ENCODE measurements at regions not wholly inside any gene's neighbourhood (a gene's known extent, or its start where the extent isn't known, plus 50 kb on each side); places are given as distances from the start of the nearest gene placed in this dataset.

- Histone ChIP-seq H3K9ac (ENCODE audit: low read depth in 1 of 2, low read length in 2 of 2) (no peak overlapping the region), H3K4me3 (ENCODE audit: low read depth in 1 of 3, low read length in 3 of 3) (peak overlapping the region in 1 of 3 donors; percentile 21), H3K27ac (ENCODE audit: low read depth in 1 of 2, low read length in 2 of 2) (no peak overlapping the region), H3K4me1 (ENCODE audit: control insufficient read depth in 4 of 4, insufficient read depth in 4 of 4, low read length in 3 of 4) (peaks cover 0 to 4% (median 3%) of the 10 kb centered on the region in 4 donors), H3K9me3 (ENCODE audit: control insufficient read depth in 4 of 4, low read length in 3 of 4) (no peaks in the 10 kb centered on the region), H3K27me3 (ENCODE audit: control insufficient read depth in 4 of 4, insufficient read depth in 4 of 4, low read length in 3 of 4) (peaks cover 0 to 6% (median 1%) of the 10 kb centered on the region in 4 donors), H3K36me3 (ENCODE audit: control insufficient read depth in 4 of 4, insufficient read depth in 3 of 4, low read depth in 1 of 4, low read length in 3 of 4) (no peaks in the 10 kb centered on the region)
- TF ChIP-seq EGR1 (IDR thresholded peaks at IDR 0.05; ENCODE audit: low read depth in 2 of 2) (no peak), RXRA (IDR thresholded peaks at IDR 0.05) (peak in 1 of 2 donors; percentile 4), NR2F2 (IDR thresholded peaks at IDR 0.05) (peak; percentile 41), RAD21 (IDR thresholded peaks at IDR 0.05) (peak; percentile 82 to 85), TAF1 (conservative IDR thresholded peaks at IDR 0.05) (no peak), SP1 (IDR thresholded peaks at IDR 0.05) (no peak), HNF4A (conservative IDR thresholded peaks at IDR 0.05) (no peak), YY1 (IDR thresholded peaks at IDR 0.05) (no peak), CTCF (IDR thresholded peaks at IDR 0.05; ENCODE audit: low read depth, low read length, missing input control) (peak; percentile 97)
- TF ChIP-seq, protein P1, sequence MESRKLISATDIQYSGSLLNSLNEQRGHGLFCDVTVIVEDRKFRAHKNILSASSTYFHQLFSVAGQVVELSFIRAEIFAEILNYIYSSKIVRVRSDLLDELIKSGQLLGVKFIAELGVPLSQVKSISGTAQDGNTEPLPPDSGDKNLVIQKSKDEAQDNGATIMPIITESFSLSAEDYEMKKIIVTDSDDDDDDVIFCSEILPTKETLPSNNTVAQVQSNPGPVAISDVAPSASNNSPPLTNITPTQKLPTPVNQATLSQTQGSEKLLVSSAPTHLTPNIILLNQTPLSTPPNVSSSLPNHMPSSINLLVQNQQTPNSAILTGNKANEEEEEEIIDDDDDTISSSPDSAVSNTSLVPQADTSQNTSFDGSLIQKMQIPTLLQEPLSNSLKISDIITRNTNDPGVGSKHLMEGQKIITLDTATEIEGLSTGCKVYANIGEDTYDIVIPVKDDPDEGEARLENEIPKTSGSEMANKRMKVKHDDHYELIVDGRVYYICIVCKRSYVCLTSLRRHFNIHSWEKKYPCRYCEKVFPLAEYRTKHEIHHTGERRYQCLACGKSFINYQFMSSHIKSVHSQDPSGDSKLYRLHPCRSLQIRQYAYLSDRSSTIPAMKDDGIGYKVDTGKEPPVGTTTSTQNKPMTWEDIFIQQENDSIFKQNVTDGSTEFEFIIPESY (IDR thresholded peaks at IDR 0.05) = no peak
- TF ChIP-seq, protein P2, sequence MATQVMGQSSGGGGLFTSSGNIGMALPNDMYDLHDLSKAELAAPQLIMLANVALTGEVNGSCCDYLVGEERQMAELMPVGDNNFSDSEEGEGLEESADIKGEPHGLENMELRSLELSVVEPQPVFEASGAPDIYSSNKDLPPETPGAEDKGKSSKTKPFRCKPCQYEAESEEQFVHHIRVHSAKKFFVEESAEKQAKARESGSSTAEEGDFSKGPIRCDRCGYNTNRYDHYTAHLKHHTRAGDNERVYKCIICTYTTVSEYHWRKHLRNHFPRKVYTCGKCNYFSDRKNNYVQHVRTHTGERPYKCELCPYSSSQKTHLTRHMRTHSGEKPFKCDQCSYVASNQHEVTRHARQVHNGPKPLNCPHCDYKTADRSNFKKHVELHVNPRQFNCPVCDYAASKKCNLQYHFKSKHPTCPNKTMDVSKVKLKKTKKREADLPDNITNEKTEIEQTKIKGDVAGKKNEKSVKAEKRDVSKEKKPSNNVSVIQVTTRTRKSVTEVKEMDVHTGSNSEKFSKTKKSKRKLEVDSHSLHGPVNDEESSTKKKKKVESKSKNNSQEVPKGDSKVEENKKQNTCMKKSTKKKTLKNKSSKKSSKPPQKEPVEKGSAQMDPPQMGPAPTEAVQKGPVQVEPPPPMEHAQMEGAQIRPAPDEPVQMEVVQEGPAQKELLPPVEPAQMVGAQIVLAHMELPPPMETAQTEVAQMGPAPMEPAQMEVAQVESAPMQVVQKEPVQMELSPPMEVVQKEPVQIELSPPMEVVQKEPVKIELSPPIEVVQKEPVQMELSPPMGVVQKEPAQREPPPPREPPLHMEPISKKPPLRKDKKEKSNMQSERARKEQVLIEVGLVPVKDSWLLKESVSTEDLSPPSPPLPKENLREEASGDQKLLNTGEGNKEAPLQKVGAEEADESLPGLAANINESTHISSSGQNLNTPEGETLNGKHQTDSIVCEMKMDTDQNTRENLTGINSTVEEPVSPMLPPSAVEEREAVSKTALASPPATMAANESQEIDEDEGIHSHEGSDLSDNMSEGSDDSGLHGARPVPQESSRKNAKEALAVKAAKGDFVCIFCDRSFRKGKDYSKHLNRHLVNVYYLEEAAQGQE (IDR thresholded peaks at IDR 0.05) = no peak
- 6% methylated on average over 51 of the region's 51 CpGs for WGBS
- DNase-seq (ENCODE audit: low spot score) = peak; percentile 79
Observed at GRCh38 chr19:32224371-32225244, 120.8 kb upstream of the ZNF507 start.

- Histone ChIP-seq H3K27ac (ENCODE audit: low read depth in 1 of 2, low read length in 2 of 2) (no peak overlapping the region), H3K27me3 (ENCODE audit: control insufficient read depth in 4 of 4, insufficient read depth in 4 of 4, low read length in 3 of 4) (peaks cover 0 to 8% (median 3%) of the 10 kb centered on the region in 4 donors), H3K4me1 (ENCODE audit: control insufficient read depth in 4 of 4, insufficient read depth in 4 of 4, low read length in 3 of 4) (peaks cover 0 to 4% (median 3%) of the 10 kb centered on the region in 4 donors), H3K4me3 (ENCODE audit: low read depth in 1 of 3, low read length in 3 of 3) (no peak overlapping the region), H3K9me3 (ENCODE audit: control insufficient read depth in 4 of 4, low read length in 3 of 4) (no peaks in the 10 kb centered on the region), H3K36me3 (ENCODE audit: control insufficient read depth in 4 of 4, insufficient read depth in 3 of 4, low read depth in 1 of 4, low read length in 3 of 4) (no peaks in the 10 kb centered on the region), H3K9ac (ENCODE audit: low read depth in 1 of 2, low read length in 2 of 2) (no peak overlapping the region)
- 74% methylated on average over 29 of the region's 29 CpGs for WGBS
- DNase-seq (ENCODE audit: low spot score) = no peak
- TF ChIP-seq RAD21 (IDR thresholded peaks at IDR 0.05) = no peak
- TF ChIP-seq JUND (IDR thresholded peaks at IDR 0.05) = no peak
- TF ChIP-seq, protein P2 (IDR thresholded peaks at IDR 0.05) = no peak
- TF ChIP-seq YY1 (IDR thresholded peaks at IDR 0.05) = no peak
- TF ChIP-seq EGR1 (IDR thresholded peaks at IDR 0.05; ENCODE audit: low read depth in 2 of 2) = no peak
- no peak for TF ChIP-seq FOXA2 (IDR thresholded peaks at IDR 0.05)
- TF ChIP-seq, protein P1 (IDR thresholded peaks at IDR 0.05) = no peak
- TF ChIP-seq GABPA (IDR thresholded peaks at IDR 0.05 in 1 of 2, conservative IDR thresholded peaks at IDR 0.05 in 1 of 2) = no peak
- no peak for TF ChIP-seq HNF4A (conservative IDR thresholded peaks at IDR 0.05)
- no peak for TF ChIP-seq RXRA (IDR thresholded peaks at IDR 0.05)
Observed at GRCh38 chr19:32227561-32228165, 117.7 kb upstream of the ZNF507 start.
